Neural cell (in vitro differentiated cells): ENCODE measurements at regions not wholly inside any gene's neighbourhood (a gene's known extent, or its start where the extent isn't known, plus 50 kb on each side); places are given as distances from the start of the nearest gene placed in this dataset.

Experiments used
- H2AFZ ChIP-seq: fragments of 200-600, 300-800 bp; sonication (generic), shearing (Covaris generic); 2 replicates; pipeline ENCODE4 v1.6.0; 2014; ENCODE audit warnings: low read depth, mild to moderate bottlenecking, antibody characterized with exemption, low read length, moderate library complexity
- H3F3A ChIP-seq: fragments of 200-600 bp; shearing (Covaris generic); 2 replicates; pipeline ENCODE4 v1.6.1; 2016; ENCODE audit warnings: mild to moderate bottlenecking, moderate library complexity, mixed read lengths, antibody characterized with exemption, low read length; ENCODE audit not compliant: insufficient read depth, poor library complexity, severe bottlenecking
- H3K27ac ChIP-seq: fragments of 200-600, 300-800 bp; sonication (generic), shearing (Covaris generic); 2 replicates; pipeline ENCODE4 v1.5.1; 2014; ENCODE audit warnings: mild to moderate bottlenecking, low read length, moderate library complexity
- H3K27me3 ChIP-seq: fragments of 300-800, 200-600 bp; sonication (generic), shearing (Covaris generic); 2 replicates; pipeline ENCODE4 v1.6.0; 2014; ENCODE audit warnings: mild to moderate bottlenecking, low read depth, low read length, moderate library complexity; ENCODE audit not compliant: insufficient read depth
- H3K36me3 ChIP-seq: fragments of 300-800, 200-600 bp; sonication (generic), shearing (Covaris generic); 2 replicates; pipeline ENCODE4 v1.5.1; 2014; ENCODE audit warnings: mild to moderate bottlenecking, antibody characterized with exemption, low read length, moderate library complexity; ENCODE audit not compliant: insufficient read depth
- H3K4me2 ChIP-seq: fragments of 300-800, 200-600 bp; sonication (generic), shearing (Covaris generic); 2 replicates; pipeline ENCODE4 v1.6.0; 2014; ENCODE audit warnings: mild to moderate bottlenecking, low read length
- H3K4me3 ChIP-seq: fragments of 300-800, 200-600 bp; sonication (generic), shearing (Covaris generic); 2 replicates; pipeline ENCODE4 v1.5.1; 2014; ENCODE audit warnings: mild to moderate bottlenecking, low read length, moderate library complexity
- H3K79me2 ChIP-seq: fragments of 200-600 bp; shearing (Covaris generic); replicated peaks from 2 replicates; pipeline ENCODE4 v1.6.0; 2014; ENCODE audit warnings: mild to moderate bottlenecking, low read length, moderate library complexity; ENCODE audit not compliant: insufficient read depth
- H3K9ac ChIP-seq: fragments of 300-800, 200-600 bp; sonication (generic), shearing (Covaris generic); 2 replicates; pipeline ENCODE4 v1.6.1; 2016; ENCODE audit warnings: mild to moderate bottlenecking, low read length, mixed read lengths
- H3K9me2 ChIP-seq: fragments of 200-600 bp; shearing (Covaris generic); 2 replicates; pipeline ENCODE4 v1.6.1; 2016; ENCODE audit warnings: mild to moderate bottlenecking, low read length, mixed read lengths; ENCODE audit not compliant: insufficient read depth
- H3K9me3 ChIP-seq: fragments of 200-600, 300-800 bp; sonication (generic), shearing (Covaris generic); 2 replicates; pipeline ENCODE4 v1.6.1; 2016; ENCODE audit warnings: mild to moderate bottlenecking, mixed run types, low read length, moderate library complexity, mixed read lengths
- H4K20me1 ChIP-seq: fragments of 200-600 bp; shearing (Covaris generic); 2 replicates; pipeline ENCODE4 v1.6.1; 2016; ENCODE audit warnings: mild to moderate bottlenecking, mixed run types; ENCODE audit not compliant: insufficient read depth
- EP300 ChIP-seq: fragments of 450-650 bp; conservative IDR thresholded peaks from 2 replicates; pipeline ENCODE4 v1.6.1; 2014; ENCODE audit warnings: antibody characterized with exemption, mild to moderate bottlenecking, moderate library complexity; ENCODE audit not compliant: poor library complexity, severe bottlenecking
- EZH2 ChIP-seq: fragments of 200-600, 300-800 bp; shearing (Covaris generic), sonication (generic); IDR thresholded peaks from 2 replicates; pipeline ENCODE4 v1.6.1; 2014; ENCODE audit warnings: antibody characterized with exemption, low read length, borderline replicate concordance, mild to moderate bottlenecking; ENCODE audit not compliant: insufficient read depth, poor library complexity, severe bottlenecking
- MXI1 ChIP-seq: fragments of 450-650 bp; conservative IDR thresholded peaks from 2 replicates; pipeline ENCODE4 v1.6.1; 2014; ENCODE audit warnings: antibody characterized with exemption, mild to moderate bottlenecking; ENCODE audit not compliant: poor library complexity, severe bottlenecking
- POLR2AphosphoS5 ChIP-seq: IDR thresholded peaks from 2 replicates; pipeline ENCODE4 v1.6.1; 2012
- TAF1 ChIP-seq: IDR thresholded peaks from 2 replicates; pipeline ENCODE4 v1.6.1; 2012; ENCODE audit warnings: low read depth
- TF ChIP-seq, protein P1 (sequence below): IDR thresholded peaks from 2 replicates; pipeline ENCODE4 v1.6.1; 2012; ENCODE audit warnings: borderline replicate concordance

DNA sequence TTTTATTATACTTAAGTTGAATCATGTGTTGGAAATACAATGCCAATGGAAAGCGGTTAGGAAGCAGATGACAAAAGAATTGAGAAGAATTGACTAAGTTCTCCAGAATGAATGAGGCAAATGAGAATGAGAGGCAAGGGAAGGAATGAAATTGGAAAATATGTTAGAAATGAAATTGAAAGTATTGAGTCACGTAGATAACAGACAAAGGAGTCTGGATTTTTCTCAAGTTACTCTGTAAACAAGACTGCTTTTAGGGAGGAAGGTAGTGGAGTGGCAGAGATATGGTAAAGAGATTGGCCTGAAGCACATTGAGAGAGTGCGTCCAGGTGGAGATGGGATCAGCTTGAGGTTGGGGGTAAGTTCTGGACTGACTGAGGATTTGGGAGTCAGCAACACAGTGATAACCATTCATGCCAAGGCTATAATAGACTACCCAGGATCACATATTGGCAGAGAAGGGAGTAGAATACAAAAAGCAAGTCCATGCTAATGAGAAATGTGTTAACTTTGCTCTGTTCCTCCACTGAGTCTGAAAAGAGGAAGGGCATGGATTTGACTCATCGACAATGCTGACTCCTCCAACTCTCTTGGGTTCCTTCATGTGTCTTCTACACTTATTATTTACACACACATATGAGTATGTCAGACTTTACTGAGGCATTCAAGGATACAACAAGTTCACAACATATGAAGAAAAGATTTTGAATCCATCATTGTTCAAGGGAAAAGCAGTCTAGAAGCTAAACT, 814.2 kb upstream of the ZNF608 start:
- Histone ChIP-seq H3K27ac (no peak overlapping the region), H2AFZ (no peak overlapping the region), H3K36me3 (no peaks in the 10 kb centered on the region), H3K9me2 (no peaks in the 10 kb centered on the region), H3K27me3 (no peaks in the 10 kb centered on the region), H4K20me1 (no peaks in the 10 kb centered on the region), H3K79me2 (no peaks in the 10 kb centered on the region), H3K4me2 (no peak overlapping the region), H3K4me3 (no peak overlapping the region), H3K9ac (no peak overlapping the region), H3F3A (no peaks in the 10 kb centered on the region), H3K9me3 (no peaks in the 10 kb centered on the region)
- TF ChIP-seq, protein P1, sequence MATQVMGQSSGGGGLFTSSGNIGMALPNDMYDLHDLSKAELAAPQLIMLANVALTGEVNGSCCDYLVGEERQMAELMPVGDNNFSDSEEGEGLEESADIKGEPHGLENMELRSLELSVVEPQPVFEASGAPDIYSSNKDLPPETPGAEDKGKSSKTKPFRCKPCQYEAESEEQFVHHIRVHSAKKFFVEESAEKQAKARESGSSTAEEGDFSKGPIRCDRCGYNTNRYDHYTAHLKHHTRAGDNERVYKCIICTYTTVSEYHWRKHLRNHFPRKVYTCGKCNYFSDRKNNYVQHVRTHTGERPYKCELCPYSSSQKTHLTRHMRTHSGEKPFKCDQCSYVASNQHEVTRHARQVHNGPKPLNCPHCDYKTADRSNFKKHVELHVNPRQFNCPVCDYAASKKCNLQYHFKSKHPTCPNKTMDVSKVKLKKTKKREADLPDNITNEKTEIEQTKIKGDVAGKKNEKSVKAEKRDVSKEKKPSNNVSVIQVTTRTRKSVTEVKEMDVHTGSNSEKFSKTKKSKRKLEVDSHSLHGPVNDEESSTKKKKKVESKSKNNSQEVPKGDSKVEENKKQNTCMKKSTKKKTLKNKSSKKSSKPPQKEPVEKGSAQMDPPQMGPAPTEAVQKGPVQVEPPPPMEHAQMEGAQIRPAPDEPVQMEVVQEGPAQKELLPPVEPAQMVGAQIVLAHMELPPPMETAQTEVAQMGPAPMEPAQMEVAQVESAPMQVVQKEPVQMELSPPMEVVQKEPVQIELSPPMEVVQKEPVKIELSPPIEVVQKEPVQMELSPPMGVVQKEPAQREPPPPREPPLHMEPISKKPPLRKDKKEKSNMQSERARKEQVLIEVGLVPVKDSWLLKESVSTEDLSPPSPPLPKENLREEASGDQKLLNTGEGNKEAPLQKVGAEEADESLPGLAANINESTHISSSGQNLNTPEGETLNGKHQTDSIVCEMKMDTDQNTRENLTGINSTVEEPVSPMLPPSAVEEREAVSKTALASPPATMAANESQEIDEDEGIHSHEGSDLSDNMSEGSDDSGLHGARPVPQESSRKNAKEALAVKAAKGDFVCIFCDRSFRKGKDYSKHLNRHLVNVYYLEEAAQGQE = no peak
- TF ChIP-seq EZH2 (no peak), POLR2AphosphoS5 (no peak), EP300 (no peak), TAF1 (no peak)

DNA sequence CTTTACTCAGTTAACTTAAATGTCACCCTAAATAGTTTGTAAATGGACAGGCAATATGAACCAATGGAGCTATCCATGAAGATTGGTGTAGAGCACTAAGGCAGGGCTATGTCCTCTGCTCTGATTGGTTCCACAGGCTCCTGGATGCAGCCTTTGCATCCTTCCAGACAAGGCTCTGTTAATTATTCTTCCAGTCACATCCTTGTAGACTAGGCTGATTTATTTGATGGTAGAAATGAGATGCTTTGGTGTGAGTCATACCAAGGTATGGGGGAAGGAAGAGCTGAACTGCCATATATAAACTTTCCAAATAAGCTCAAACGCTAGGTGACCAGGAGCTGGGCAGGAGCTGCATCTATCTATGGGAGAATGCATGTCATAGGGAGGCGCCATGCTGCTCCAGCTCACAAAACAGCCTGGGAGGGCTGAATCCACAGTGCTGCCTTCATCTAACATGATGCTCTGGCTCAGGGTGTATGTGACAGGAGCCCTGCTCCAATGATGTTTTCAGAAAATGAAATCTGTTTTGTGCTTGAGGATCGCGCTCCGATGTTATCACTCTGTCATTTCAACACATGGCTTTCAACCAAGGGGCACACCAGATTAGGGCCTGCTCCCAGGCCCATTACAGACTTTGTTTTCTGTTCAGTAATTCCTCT, 818.0 kb upstream of the ZNF608 start:
- Histone ChIP-seq H3K4me2 (no peak overlapping the region), H3K9me2 (no peaks in the 10 kb centered on the region)

GRCh38 chr5:125574491-125575044, 828.1 kb upstream of the ZNF608 start:
- H3F3A ChIP-seq = no peaks in the 10 kb centered on the region
- H3K4me3 ChIP-seq = no peak overlapping the region
- no peaks in the 10 kb centered on the region for H3K27me3 ChIP-seq
- no peaks in the 10 kb centered on the region for H4K20me1 ChIP-seq
- peak overlapping the region; percentile 71 for H3K9ac ChIP-seq
- no peaks in the 10 kb centered on the region for H3K9me2 ChIP-seq
- H3K27ac ChIP-seq = peak overlapping the region; percentile 91
- no peak overlapping the region for H3K4me2 ChIP-seq
- no peaks in the 10 kb centered on the region for H3K79me2 ChIP-seq
- no peaks in the 10 kb centered on the region for H3K36me3 ChIP-seq
- no peak overlapping the region for H2AFZ ChIP-seq
- TF ChIP-seq MXI1 (no peak), TAF1 (no peak), EZH2 (no peak)
- TF ChIP-seq, protein P1 = peak; percentile 44
- no peaks in the 10 kb centered on the region for H3K9me3 ChIP-seq

More for the DNA sequence above, 818.0 kb upstream of the ZNF608 start:
- Histone ChIP-seq H3K36me3 (no peaks in the 10 kb centered on the region), H2AFZ (no peak overlapping the region), H3K27ac (no peak overlapping the region), H3K27me3 (no peaks in the 10 kb centered on the region), H3K4me3 (no peak overlapping the region), H3K9ac (no peak overlapping the region), H4K20me1 (no peaks in the 10 kb centered on the region), H3F3A (no peaks in the 10 kb centered on the region), H3K9me3 (peaks cover 2% of the 10 kb centered on the region), H3K79me2 (no peaks in the 10 kb centered on the region)
- no peak for TF ChIP-seq TAF1
